ENCODE measurements at regions not wholly inside any gene's neighbourhood (a gene's known extent, or its start where the extent isn't known, plus 50 kb on each side); places are given as distances from the start of the nearest gene placed in this dataset.

DNA sequence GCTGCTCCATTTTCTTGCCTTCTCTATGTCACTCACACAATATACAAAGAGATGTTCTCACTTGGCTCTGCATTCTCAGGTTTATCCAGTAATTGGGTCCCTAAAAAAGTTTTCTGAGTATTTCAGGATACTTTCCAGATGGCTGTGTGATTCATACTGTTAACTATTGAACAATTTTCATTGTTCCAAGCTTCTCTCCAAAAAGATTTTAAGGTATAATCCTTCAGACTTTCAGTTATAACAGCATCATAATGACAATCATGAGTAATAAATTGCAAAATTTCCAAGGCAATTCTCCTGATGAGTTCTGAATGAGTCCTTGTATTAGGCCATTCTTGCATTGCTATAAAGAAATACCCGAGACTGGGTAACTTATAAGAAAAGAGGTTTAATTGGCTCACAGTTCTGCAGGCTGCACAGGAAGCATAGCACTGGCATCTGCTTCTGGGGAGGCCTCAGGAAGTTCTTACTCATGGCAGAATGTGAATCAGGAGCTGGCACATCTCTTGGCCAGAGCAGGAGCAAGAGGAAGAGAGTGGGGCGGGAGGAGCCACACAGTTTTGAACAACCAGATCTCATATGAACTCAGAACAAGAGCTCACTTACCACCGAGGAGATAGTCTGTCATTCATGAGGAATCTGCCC is 148.1 kb downstream of the SLC16A9 start (continued):
- no peak for TF ChIP-seq RAD21 (IDR thresholded peaks at IDR 0.05 in 1 of 2, conservative IDR thresholded peaks at IDR 0.05 in 1 of 2; ENCODE audit: low read depth in 2 of 2, low read length in 2 of 2)
